GM10266 (cell line): ENCODE measurements at regions not wholly inside any gene's neighbourhood (a gene's known extent, or its start where the extent isn't known, plus 50 kb on each side); places are given as distances from the start of the nearest gene placed in this dataset.

Experiments
- DNase-seq: peaks from one replicate; pipeline ENCODE4 v3.0.0; 2012; ENCODE audit errors: extremely low spot score
- CTCF ChIP-seq: IDR thresholded peaks from 2 replicates; pipeline ENCODE4 v1.5.1; 2012; ENCODE audit warnings: mild to moderate bottlenecking, low read depth; ENCODE audit not compliant: control insufficient read depth, insufficient read depth; ENCODE audit errors: missing control alignments

- DNase-seq = no peak
- TF ChIP-seq CTCF = no peak
Observed at GRCh38 chr9:113715086-113715485, 161.0 kb upstream of the ZNF618 start.

GRCh38 chr9:113719919-113720318 lies 156.2 kb upstream of the ZNF618 start:
- TF ChIP-seq CTCF = no peak
- DNase-seq = no peak

GRCh38 chr9:113720495-113720894 lies 155.6 kb upstream of the ZNF618 start:
- no peak for DNase-seq
- no peak for TF ChIP-seq CTCF

GRCh38 chr9:113721856-113722255 lies 154.3 kb upstream of the ZNF618 start:
- no peak for TF ChIP-seq CTCF
- no peak for DNase-seq

GRCh38 chr9:113724202-113724601 lies 151.9 kb upstream of the ZNF618 start:
- TF ChIP-seq CTCF = no peak
- DNase-seq = no peak

- no peak for DNase-seq
- no peak for TF ChIP-seq CTCF
Observed at GRCh38 chr9:113728989-113729388, 147.1 kb upstream of the ZNF618 start.

- no peak for DNase-seq
- no peak for TF ChIP-seq CTCF
Observed at GRCh38 chr9:113734826-113735225, 141.3 kb upstream of the ZNF618 start.
